Panc1 (cell line): ENCODE measurements at regions not wholly inside any gene's neighbourhood (a gene's known extent, or its start where the extent isn't known, plus 50 kb on each side); places are given as distances from the start of the nearest gene placed in this dataset.
"Not testable (repeated sequence)": the region's sequence is repeated elsewhere in the genome, so short reads cannot be mapped to it uniquely, and the experiment has no call there.

ENCODE experiments used
- ATAC-seq: fragments of 200-7000 bp; cut with Tn5 transposase; 2 replicates; pipeline ENCODE4 v1.9.1; 2020; ENCODE audit warnings: mild to moderate bottlenecking, moderate library complexity
- BruUV-seq: library from RNA; stranded (reverse); fragments of 400-500 nt; replicated peaks from 2 replicates; lab custom pipeline; 2021; lab: Mats Ljungman, UMichigan
- CTCF ChIA-PET: fragments of 300-600 bp; sonication (Branson Sonifier 250); formaldehyde crosslinking; loops from one replicate; lab custom pipeline; 2022; ENCODE audit warnings: antibody characterized with exemption; lab: Charles Lee
- POLR2A ChIA-PET: fragments of 300-600 bp; sonication (Branson Sonifier 250); formaldehyde crosslinking; loops from one replicate; lab custom pipeline; 2022; ENCODE audit warnings: antibody characterized with exemption; lab: Charles Lee
- DNase-seq: peaks from one replicate; pipeline ENCODE4 v3.0.0-alpha.2; 2010; ENCODE audit warnings: low read depth, low spot score
- H3K27ac ChIP-seq: 2 replicates; pipeline ENCODE4 v1.5.1; 2011; ENCODE audit warnings: mild to moderate bottlenecking, low read length, inconsistent platforms
- H3K27me3 ChIP-seq: fragments of 200-500 bp; sonication (Bioruptor generic); 2 replicates; pipeline ENCODE4 v1.6.0; 2014; ENCODE audit warnings: low read length, inconsistent platforms; ENCODE audit not compliant: control insufficient read depth, insufficient read depth
- H3K36me3 ChIP-seq: fragments of 200-500 bp; sonication (Bioruptor generic); 2 replicates; pipeline ENCODE4 v1.5.1; 2014; ENCODE audit warnings: inconsistent platforms, mild to moderate bottlenecking, low read length, moderate library complexity; ENCODE audit not compliant: control insufficient read depth, insufficient read depth
- H3K4me1 ChIP-seq: 2 replicates; pipeline ENCODE4 v1.5.1; 2011; ENCODE audit warnings: inconsistent platforms, mild to moderate bottlenecking, low read length, moderate library complexity; ENCODE audit not compliant: control insufficient read depth, insufficient read depth
- H3K4me3 ChIP-seq, 2 experiments: 2 replicates each; pipeline ENCODE4 v1.5.1; 2011 to 2012; ENCODE audit warnings: low read depth in 2 of 2, low read length in 2 of 2, mild to moderate bottlenecking in 2 of 2, inconsistent platforms in 1 of 2, moderate library complexity in 1 of 2
- H3K9me3 ChIP-seq: fragments of 200-500 bp; sonication (Bioruptor generic); 2 replicates; pipeline ENCODE4 v1.5.1; 2014; ENCODE audit warnings: low read depth, mild to moderate bottlenecking, inconsistent platforms, low read length, moderate library complexity; ENCODE audit not compliant: control insufficient read depth, insufficient read depth
- POLR2AphosphoS5 ChIP-seq: IDR thresholded peaks from 2 replicates; pipeline ENCODE4 v1.6.1; 2012; ENCODE audit warnings: mild to moderate bottlenecking, low read depth, low read length, moderate library complexity
- SIN3A ChIP-seq: IDR thresholded peaks from 2 replicates; pipeline ENCODE4 v1.6.1; 2012; ENCODE audit warnings: low read depth, mild to moderate bottlenecking, low read length, moderate library complexity, borderline replicate concordance; ENCODE audit not compliant: insufficient read depth
- TCF7L2 ChIP-seq: IDR thresholded peaks from 2 replicates; pipeline ENCODE4 v1.6.1; 2011; ENCODE audit warnings: mild to moderate bottlenecking, low read depth, low read length, inconsistent platforms
- in situ Hi-C: cut with HindIII; loops from 2 replicates; pipeline ENCODE4 v1.10.0; 2016; ENCODE audit warnings: low sequenced_read_pairs, low pct_unique_long_range_greater_than_20kb
- intact Hi-C: fragments of 100-400 bp; cut with micrococcal nuclease; formaldehyde crosslinking; loops from one replicate; pipeline ENCODE4 v1.10.0; 2022; ENCODE audit not compliant: unreplicated experiment
- TF ChIP-seq, protein P1 (sequence below), 2 experiments: IDR thresholded peaks; 2 replicates each; pipeline ENCODE4 v1.6.1; 2011 to 2012; ENCODE audit warnings: low read depth in 2 of 2, control low read depth in 1 of 2, low read length in 1 of 2, mild to moderate bottlenecking in 1 of 2, moderate library complexity in 1 of 2; ENCODE audit not compliant: insufficient read depth in 1 of 2
- TF ChIP-seq, protein P2 (sequence below): fragments of 450-650 bp; IDR thresholded peaks from 2 replicates; pipeline ENCODE4 v1.5.1; 2017; ENCODE audit warnings: mild to moderate bottlenecking

DNA sequence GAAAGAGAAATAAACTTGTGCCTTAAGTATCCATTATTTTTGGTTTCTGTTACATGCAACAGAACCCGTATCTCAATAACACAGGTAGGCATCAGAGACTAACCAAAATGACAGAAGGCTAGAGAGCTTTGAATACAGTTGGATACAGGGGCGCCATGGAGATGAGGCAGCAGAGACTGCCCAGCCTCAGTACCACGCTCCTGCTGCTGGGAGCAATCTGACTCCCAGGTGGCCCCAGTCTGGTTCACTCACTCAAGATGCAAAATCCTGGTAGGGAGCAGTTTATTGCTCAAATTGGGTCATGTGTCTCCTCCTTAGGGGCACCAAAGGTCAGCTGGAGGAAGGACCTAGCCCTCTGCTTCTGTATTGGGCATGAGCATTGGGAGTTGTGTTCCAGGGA lies 218.9 kb downstream of the USP22 start:
- H3K9me3 ChIP-seq = no peaks in the 10 kb centered on the region
- ATAC-seq (no peak), DNase-seq (no peak)
- in situ Hi-C loops (no loop called here), intact Hi-C loops (no loop called here)
- TF ChIP-seq SIN3A (no peak), TCF7L2 (no peak), POLR2AphosphoS5 (no peak)
- TF ChIP-seq, protein P1, sequence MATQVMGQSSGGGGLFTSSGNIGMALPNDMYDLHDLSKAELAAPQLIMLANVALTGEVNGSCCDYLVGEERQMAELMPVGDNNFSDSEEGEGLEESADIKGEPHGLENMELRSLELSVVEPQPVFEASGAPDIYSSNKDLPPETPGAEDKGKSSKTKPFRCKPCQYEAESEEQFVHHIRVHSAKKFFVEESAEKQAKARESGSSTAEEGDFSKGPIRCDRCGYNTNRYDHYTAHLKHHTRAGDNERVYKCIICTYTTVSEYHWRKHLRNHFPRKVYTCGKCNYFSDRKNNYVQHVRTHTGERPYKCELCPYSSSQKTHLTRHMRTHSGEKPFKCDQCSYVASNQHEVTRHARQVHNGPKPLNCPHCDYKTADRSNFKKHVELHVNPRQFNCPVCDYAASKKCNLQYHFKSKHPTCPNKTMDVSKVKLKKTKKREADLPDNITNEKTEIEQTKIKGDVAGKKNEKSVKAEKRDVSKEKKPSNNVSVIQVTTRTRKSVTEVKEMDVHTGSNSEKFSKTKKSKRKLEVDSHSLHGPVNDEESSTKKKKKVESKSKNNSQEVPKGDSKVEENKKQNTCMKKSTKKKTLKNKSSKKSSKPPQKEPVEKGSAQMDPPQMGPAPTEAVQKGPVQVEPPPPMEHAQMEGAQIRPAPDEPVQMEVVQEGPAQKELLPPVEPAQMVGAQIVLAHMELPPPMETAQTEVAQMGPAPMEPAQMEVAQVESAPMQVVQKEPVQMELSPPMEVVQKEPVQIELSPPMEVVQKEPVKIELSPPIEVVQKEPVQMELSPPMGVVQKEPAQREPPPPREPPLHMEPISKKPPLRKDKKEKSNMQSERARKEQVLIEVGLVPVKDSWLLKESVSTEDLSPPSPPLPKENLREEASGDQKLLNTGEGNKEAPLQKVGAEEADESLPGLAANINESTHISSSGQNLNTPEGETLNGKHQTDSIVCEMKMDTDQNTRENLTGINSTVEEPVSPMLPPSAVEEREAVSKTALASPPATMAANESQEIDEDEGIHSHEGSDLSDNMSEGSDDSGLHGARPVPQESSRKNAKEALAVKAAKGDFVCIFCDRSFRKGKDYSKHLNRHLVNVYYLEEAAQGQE (IDR thresholded peaks at IDR 0.05; ENCODE audit: insufficient read depth in 1 of 2, low read depth in 2 of 2, low read length in 1 of 2) = no peak
- TF ChIP-seq, protein P2, sequence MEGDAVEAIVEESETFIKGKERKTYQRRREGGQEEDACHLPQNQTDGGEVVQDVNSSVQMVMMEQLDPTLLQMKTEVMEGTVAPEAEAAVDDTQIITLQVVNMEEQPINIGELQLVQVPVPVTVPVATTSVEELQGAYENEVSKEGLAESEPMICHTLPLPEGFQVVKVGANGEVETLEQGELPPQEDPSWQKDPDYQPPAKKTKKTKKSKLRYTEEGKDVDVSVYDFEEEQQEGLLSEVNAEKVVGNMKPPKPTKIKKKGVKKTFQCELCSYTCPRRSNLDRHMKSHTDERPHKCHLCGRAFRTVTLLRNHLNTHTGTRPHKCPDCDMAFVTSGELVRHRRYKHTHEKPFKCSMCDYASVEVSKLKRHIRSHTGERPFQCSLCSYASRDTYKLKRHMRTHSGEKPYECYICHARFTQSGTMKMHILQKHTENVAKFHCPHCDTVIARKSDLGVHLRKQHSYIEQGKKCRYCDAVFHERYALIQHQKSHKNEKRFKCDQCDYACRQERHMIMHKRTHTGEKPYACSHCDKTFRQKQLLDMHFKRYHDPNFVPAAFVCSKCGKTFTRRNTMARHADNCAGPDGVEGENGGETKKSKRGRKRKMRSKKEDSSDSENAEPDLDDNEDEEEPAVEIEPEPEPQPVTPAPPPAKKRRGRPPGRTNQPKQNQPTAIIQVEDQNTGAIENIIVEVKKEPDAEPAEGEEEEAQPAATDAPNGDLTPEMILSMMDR = no peak
- no peak overlapping the region for H3K4me3 ChIP-seq
- no TSS peak for BruUV-seq
- H3K27me3 ChIP-seq = no peaks in the 10 kb centered on the region
- H3K27ac ChIP-seq = no peak overlapping the region
- no peaks in the 10 kb centered on the region for H3K36me3 ChIP-seq
- ChIA-PET CTCF (no interaction called here), POLR2A (no interaction called here)
- no peaks in the 10 kb centered on the region for H3K4me1 ChIP-seq

DNA sequence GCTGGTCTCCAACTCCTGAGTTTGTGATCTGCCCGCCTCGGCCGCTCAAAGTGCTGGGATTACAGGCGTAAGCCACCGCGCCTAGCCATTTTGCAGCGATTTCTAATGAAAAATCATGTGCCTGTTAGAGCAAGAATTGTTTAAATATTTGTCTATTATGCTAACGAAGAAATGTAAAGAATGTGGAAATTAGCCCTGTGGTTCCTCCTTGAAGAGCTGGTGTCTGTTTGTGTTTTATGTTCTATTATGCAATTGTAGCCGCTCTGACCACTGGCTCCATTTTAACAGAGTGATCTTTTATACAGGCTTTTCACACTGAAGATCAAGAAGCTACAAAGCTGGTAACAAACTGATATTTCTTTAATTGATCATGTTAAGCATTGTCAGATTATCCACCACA lies 217.3 kb downstream of the USP22 start:
- Histone ChIP-seq H3K27ac (no peak overlapping the region), H3K9me3 (no peaks in the 10 kb centered on the region), H3K27me3 (no peaks in the 10 kb centered on the region), H3K4me1 (no peaks in the 10 kb centered on the region), H3K4me3 (no peak overlapping the region), H3K36me3 (no peaks in the 10 kb centered on the region)
- intact Hi-C loops (no loop called here), in situ Hi-C loops (no loop called here)
- DNase-seq = no peak
- POLR2A ChIA-PET = no interaction called here
- CTCF ChIA-PET = no interaction called here
- BruUV-seq = no TSS peak
- no peak for ATAC-seq
- TF ChIP-seq POLR2AphosphoS5 (no peak), TCF7L2 (no peak), SIN3A (no peak)
- TF ChIP-seq, protein P2 = no peak
- TF ChIP-seq, protein P1 (IDR thresholded peaks at IDR 0.05; ENCODE audit: insufficient read depth in 1 of 2, low read depth in 2 of 2, low read length in 1 of 2) = no peak

DNA sequence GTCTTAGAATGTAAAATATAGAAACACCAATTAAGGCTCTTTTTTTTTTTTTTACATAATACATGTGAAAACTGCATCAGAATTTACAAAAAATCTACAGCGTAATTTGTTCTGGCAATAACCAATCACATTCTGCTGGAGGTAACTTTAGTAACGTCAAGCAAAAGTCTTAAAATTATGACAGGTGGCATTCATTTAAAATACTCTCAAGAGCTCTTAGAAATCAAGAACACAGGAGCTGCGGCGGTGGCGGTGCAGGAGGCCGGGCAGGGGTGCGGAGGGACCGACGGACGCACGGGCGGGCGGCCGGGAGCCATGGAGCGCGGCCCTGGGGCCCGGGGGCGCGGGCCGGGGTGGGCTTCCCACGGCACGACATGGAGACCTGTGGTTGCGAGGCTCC lies 202.4 kb downstream of the USP22 start:
- BruUV-seq, H3K36me3 ChIP-seq, ATAC-seq, H3K4me3 ChIP-seq, POLR2A ChIA-PET, H3K4me1 ChIP-seq, DNase-seq, H3K9me3 ChIP-seq, H3K27me3 ChIP-seq, H3K27ac ChIP-seq, CTCF ChIA-PET, intact Hi-C loops, in situ Hi-C loops: not testable (repeated sequence)
